Stimulated activated CD4-positive, alpha-beta T cell treated with anti-CD3 and anti-CD28 coated beads, Interleukin-12 subunit alpha, Interleukin-12 subunit beta, amount 100 ng/mL, for 24 hours (primary cell): ENCODE measurements at regions not wholly inside any gene's neighbourhood (a gene's known extent, or its start where the extent isn't known, plus 50 kb on each side); places are given as distances from the start of the nearest gene placed in this dataset.
"Not testable (repeated sequence)": the region's sequence is repeated elsewhere in the genome, so short reads cannot be mapped to it uniquely, and the experiment has no call there.

Source experiments
- DNase-seq, 2 experiments: peaks; one replicate each; pipeline ENCODE4 v3.0.0-alpha.2; 2020; ENCODE audit warnings: low read depth in 2 of 2

DNA sequence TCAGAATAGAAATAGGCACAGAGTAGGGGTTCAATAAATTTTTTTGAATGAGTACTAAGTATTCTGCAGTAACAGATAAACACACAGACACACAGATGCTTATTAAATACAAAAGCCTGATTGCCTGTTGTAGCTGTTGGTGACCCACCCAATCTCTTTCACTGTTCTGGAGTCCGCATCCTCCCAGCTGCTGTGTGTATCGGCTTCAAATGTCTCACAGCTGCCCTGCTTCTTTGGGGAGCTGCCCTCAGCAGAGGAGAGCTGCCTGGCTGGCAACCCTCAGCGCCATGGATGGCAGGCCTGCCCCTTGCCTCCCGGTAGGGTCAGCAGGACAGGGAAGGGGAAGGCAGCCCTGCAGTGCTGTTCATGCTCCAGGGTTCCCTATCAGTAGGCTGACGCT is 50.5 kb upstream of the PRNP start:
- DNase-seq, result no peak

DNA sequence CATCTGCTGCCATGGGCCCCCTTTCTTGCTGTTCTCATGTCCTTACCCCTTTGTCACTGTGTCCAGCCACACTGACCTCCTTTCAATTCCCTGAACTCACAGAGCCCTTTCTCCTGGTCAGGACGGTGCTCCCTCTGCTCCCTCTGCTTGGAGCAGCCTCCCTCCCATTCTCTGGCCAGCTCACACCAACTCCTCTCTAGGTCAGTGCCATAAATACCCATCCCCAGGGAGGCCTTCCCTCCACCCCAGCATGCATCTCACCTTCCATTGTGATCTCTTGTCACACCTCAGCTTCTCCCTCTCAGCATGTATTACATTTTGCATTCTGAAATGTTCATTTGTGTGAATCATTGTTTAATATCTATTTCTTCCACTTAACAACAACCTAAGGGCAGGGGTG is 50.9 kb upstream of the PRNP start:
- no peak for DNase-seq

GRCh38 chr20:4633780-4634179 is 52.5 kb upstream of the PRNP start:
- DNase-seq, result no peak

- no peak for DNase-seq
These were observed 52.9 kb upstream of the PRNP start for GRCh38 chr20:4633379-4633778.

- no peak for DNase-seq
These were observed 53.4 kb upstream of the PRNP start for GRCh38 chr20:4632876-4633275.

- no peak for DNase-seq
These were observed 60.0 kb upstream of the PRNP start for GRCh38 chr20:4626228-4626627.

DNA sequence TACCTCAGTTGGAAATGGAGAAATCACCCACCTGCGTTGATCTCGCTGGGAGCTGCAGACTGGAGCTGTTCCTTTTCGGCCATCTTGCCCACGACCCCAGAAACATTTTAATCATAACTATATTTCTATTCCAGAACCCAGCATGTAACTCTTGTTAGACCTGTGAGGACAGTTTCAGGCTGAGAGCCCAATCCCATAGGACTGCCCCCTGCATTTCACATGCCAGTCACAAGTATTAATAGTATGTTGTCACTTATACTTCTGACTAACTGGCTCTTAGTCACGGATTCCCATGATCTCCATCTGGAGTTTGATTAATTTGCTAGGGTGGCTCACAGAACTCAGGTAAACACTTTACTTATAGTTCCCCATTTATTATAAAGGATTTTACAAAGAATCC is 60.6 kb upstream of the PRNP start:
- DNase-seq, result no peak

DNA sequence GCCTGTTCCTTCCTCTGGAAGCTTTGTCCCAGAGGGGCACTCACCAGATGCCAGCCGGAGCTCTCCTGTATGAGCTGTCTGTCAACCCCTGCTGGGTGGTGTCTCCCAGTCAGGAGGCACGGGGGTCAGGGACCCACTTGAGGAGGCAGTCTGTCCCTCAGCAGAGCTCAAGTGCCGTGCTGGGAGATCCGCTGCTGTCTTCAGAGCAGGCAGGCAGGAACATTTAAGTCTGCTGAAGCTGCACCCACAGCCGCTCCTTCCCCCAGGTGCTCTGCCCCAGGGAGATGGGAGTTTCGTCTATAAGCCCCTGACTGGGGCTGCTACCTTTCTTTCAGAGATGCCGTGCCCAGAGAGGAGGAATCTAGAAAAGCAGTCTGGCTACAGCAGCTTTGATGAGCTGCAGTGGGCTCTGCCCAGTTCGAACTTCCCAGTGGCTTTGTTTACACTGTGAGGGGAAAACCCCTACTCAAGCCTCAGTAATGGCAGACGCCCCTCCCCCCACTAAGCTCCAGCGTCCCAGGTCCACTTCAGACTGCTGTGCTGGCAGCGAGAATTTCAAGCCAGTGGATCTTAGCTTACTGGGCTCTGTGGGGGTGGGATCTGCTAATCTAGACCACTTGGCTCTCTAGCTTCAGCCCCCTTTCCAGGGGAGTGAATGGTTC is 61.5 kb upstream of the PRNP start:
- DNase-seq, result not testable (repeated sequence)

DNA sequence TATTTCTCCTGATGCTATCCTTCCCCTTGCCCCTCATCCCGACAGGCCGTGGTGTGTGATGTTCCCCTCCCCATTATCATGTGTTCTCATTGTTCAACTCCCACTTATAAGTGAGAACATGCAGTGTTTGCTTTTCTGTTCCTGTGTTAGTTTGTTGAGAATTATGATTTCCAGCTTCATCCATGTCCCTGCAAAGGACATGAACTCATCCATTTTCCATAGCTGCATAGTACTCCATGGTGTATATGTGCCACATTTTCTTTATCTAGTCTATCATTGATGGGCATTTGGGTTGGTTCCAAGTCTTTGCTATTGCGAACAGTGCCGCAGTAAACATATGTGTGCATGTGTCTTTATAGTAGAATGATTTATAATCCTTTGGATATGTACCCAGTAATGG is 67.1 kb upstream of the PRNP start:
- not testable (repeated sequence) for DNase-seq

DNA sequence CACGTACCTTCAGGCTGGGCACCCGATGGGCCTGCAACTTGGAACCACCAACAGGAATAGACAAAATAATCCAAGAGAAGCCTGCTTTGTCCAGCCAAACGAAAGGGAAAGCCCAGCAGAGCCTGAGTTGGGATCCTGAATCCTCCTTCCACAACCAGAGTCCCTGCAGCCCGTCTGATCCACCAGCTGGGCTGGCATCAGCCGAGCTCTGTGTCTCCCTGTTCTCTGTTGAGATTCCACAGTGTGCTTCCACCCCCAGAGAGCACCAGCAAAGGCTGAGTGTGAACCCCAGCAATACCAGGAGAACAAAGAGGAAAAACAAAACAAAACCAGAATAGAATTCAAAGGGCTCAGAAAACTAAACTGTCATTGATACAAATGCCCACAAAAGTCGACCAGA is 68.8 kb upstream of the PRNP start:
- no peak for DNase-seq

DNA sequence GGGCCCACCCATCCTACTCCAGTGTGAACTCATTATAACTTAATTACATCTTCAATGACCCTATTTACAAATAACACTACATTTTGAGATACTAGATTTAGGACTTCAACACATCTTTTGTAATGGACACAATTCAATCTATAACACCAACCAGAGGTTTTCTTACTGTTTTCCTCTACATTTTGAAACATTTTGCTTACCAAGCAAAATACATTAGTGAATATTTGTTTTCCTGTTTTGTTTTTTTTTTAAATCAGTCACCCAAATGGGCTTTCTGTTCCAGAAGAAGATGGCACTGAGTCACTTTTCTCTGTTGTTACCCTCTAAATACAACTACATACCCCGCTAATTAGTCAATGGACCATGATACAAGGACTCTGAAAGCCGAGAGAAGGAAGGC is 69.2 kb upstream of the PRNP start:
- no peak for DNase-seq

GRCh38 chr20:4613718-4614620 is 72.3 kb upstream of the PRNP start:
- DNase-seq, result peak; percentile 30 to 52

GRCh38 chr20:4613184-4613583 is 73.1 kb upstream of the PRNP start:
- DNase-seq, result no peak

DNA sequence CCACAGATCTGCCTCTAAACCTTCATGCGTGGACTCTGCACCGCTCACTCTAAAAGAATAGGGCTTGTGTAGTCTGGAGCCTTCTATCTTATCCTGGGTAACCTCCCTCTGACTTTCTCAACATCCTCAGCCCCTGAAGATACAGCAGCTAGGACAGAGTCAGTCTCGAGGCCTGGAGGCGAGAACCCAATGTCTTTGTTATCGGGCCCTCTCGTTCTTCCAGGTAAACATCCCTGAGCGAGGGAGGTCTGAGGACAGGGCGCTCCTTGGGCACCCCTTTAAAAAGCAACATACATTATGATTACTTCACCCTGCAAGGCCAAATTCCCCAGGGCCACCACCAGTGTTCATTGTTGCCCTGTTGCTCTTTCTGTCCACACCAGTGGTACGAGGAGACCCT is 75.4 kb upstream of the PRNP start:
- no peak for DNase-seq

GRCh38 chr20:4609511-4609910 is 76.7 kb upstream of the PRNP start:
- no peak for DNase-seq

- no peak for DNase-seq
These were observed 77.4 kb upstream of the PRNP start for GRCh38 chr20:4608861-4609260.

DNA sequence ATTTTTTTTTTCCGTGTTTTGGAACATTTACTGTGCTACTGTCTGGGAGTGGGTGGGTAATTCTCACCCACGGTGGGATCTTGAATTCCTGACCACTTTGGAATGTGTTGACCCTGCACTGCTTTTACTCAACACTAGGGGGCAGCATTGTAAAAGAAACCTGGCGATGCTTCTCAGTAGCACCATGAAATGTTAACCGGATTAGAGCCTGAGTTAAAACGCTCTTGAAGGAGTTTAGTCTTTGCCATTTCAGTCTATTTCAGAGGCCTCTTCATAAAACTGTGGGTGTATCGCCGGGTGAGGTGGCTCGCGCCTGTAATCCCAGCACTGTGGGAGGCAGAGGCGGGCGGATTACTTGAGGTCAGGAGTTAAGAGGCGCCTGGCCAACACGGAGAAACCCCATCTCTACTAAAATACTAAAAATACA is 79.0 kb upstream of the PRNP start:
- DNase-seq, result peak; percentile 19 to 25

GRCh38 chr20:4606051-4606450 is 80.2 kb upstream of the PRNP start:
- DNase-seq, result no peak

DNA sequence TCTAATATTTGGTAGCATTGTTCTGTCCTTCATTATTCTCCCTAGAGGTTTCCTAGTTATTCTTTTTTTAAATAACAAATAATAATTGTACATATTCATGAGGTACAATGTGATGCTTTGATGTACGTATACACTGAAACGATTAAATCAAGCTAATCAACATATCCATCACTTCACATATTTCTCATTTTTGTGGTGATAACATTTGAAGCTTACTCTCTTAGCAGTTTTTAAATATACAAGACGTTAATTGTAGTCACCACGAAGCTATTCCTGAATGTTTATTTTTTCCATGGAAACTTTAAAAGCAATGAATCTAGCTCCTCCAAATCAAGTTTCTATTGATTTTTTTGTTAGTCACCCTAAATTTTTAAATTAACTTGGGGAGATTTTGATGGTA is 81.1 kb upstream of the PRNP start:
- no peak for DNase-seq

GRCh38 chr20:4604580-4604979 is 81.7 kb upstream of the PRNP start:
- no peak for DNase-seq

- DNase-seq, result no peak
These were observed 82.5 kb upstream of the PRNP start for GRCh38 chr20:4603724-4604123.

DNA sequence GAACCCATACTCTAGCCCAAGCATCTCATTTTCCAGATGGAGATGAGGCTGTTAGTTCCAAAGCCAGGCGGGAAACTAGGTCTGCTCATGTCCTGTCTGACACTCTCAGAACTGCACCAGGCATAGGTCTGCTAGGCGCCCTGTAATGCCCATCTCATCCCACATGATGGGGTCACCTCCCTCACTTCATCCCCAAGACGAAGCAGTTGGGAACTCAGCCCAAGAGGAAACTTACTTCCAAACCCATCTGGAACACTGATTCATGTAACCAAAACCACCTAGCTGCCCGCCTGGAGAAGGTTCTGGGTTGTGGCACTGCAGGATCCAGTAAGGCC is 84.0 kb upstream of the PRNP start:
- DNase-seq, result no peak

GRCh38 chr20:4601630-4602296 is 84.5 kb upstream of the PRNP start:
- no peak for DNase-seq
